DOHH2 (cell line): ENCODE measurements at regions not wholly inside any gene's neighbourhood (a gene's known extent, or its start where the extent isn't known, plus 50 kb on each side); places are given as distances from the start of the nearest gene placed in this dataset.

Experiments used
- H3F3A ChIP-seq: fragments of 200-600 bp; sonication (generic), shearing (Covaris generic); 2 replicates; pipeline ENCODE4 v1.6.0; 2016; ENCODE audit warnings: antibody characterized with exemption, mild to moderate bottlenecking; ENCODE audit not compliant: control insufficient read depth, insufficient read depth
- H3K27ac ChIP-seq: fragments of 200-600 bp; sonication (generic); 2 replicates; pipeline ENCODE4 v1.5.1; 2014; ENCODE audit warnings: low read depth, mild to moderate bottlenecking, low read length, moderate library complexity
- H3K27me3 ChIP-seq: fragments of 200-600 bp; sonication (generic); 2 replicates; pipeline ENCODE4 v1.6.1; 2014; ENCODE audit warnings: mild to moderate bottlenecking, low read length, mixed read lengths; ENCODE audit not compliant: control insufficient read depth
- H3K36me3 ChIP-seq: fragments of 200-600 bp; sonication (generic); 2 replicates; pipeline ENCODE4 v1.6.1; 2014; ENCODE audit warnings: mild to moderate bottlenecking, low read length, moderate library complexity, mixed read lengths; ENCODE audit not compliant: control insufficient read depth
- H3K4me1 ChIP-seq: fragments of 200-600 bp; sonication (generic); 2 replicates; pipeline ENCODE4 v1.6.1; 2014; ENCODE audit warnings: mild to moderate bottlenecking, low read length, mixed read lengths; ENCODE audit not compliant: control insufficient read depth
- H3K4me2 ChIP-seq: fragments of 200-600 bp; sonication (generic); 2 replicates; pipeline ENCODE4 v1.6.0; 2014; ENCODE audit warnings: mild to moderate bottlenecking, low read length, moderate library complexity
- H3K4me3 ChIP-seq: fragments of 200-600 bp; sonication (generic); 2 replicates; pipeline ENCODE4 v1.5.1; 2014; ENCODE audit warnings: mild to moderate bottlenecking, low read length, mixed read lengths
- H3K79me2 ChIP-seq: fragments of 200-600 bp; sonication (generic); 2 replicates; pipeline ENCODE4 v1.6.1; 2014; ENCODE audit warnings: mild to moderate bottlenecking, low read length, mixed read lengths; ENCODE audit not compliant: control insufficient read depth
- H3K9me2 ChIP-seq: fragments of 200-600 bp; sonication (generic); replicated peaks from 2 replicates; pipeline ENCODE4 v1.6.1; 2014; ENCODE audit warnings: mild to moderate bottlenecking, low read length, mixed read lengths; ENCODE audit not compliant: control insufficient read depth
- H3K9me3 ChIP-seq: fragments of 200-600 bp; sonication (generic); 2 replicates; pipeline ENCODE4 v1.6.1; 2014; ENCODE audit warnings: antibody characterized with exemption, low read length, mixed read lengths; ENCODE audit not compliant: control insufficient read depth, insufficient read depth
- H4K20me1 ChIP-seq: fragments of 200-600 bp; sonication (generic); 2 replicates; pipeline ENCODE4 v1.6.0; 2014; ENCODE audit warnings: low read depth, mild to moderate bottlenecking, antibody characterized with exemption, low read length, moderate library complexity; ENCODE audit not compliant: control insufficient read depth, insufficient read depth
- CTCF ChIP-seq: fragments of 200-600 bp; sonication (generic); IDR thresholded peaks from one replicate; pipeline ENCODE4 v1.5.1; 2014; ENCODE audit warnings: antibody characterized with exemption, mild to moderate bottlenecking, low read depth, low read length; ENCODE audit not compliant: poor library complexity, severe bottlenecking
- EZH2phosphoT487 ChIP-seq: fragments of 200-600 bp; sonication (generic); IDR thresholded peaks from 2 replicates; pipeline ENCODE4 v1.6.1; 2017; ENCODE audit warnings: borderline replicate concordance, mild to moderate bottlenecking, antibody characterized with exemption, low read length, moderate library complexity, mixed read lengths

- no peak overlapping the region for H3K4me2 ChIP-seq
- H3F3A ChIP-seq, result no peaks in the 10 kb centered on the region
- no peaks in the 10 kb centered on the region for H3K36me3 ChIP-seq
- no peaks in the 10 kb centered on the region for H3K27me3 ChIP-seq
- no peaks in the 10 kb centered on the region for H3K9me3 ChIP-seq
- H3K4me3 ChIP-seq, result no peak overlapping the region
- H3K79me2 ChIP-seq, result no peaks in the 10 kb centered on the region
- H4K20me1 ChIP-seq, result no peaks in the 10 kb centered on the region
- no peak for TF ChIP-seq EZH2phosphoT487
- no peak overlapping the region for H3K27ac ChIP-seq
- H3K9me2 ChIP-seq, result no peaks in the 10 kb centered on the region
- no peaks in the 10 kb centered on the region for H3K4me1 ChIP-seq
These were observed 219.6 kb upstream of the POU1F1 start for GRCh38 chr3:87495938-87496337.

- no peak overlapping the region for H3K4me3 ChIP-seq
- H3K79me2 ChIP-seq, result no peaks in the 10 kb centered on the region
- no peak overlapping the region for H3K27ac ChIP-seq
- no peaks in the 10 kb centered on the region for H3K9me3 ChIP-seq
- no peaks in the 10 kb centered on the region for H3F3A ChIP-seq
- H3K36me3 ChIP-seq, result no peaks in the 10 kb centered on the region
- H3K9me2 ChIP-seq, result no peaks in the 10 kb centered on the region
- H3K4me1 ChIP-seq, result no peaks in the 10 kb centered on the region
- H4K20me1 ChIP-seq, result no peaks in the 10 kb centered on the region
- TF ChIP-seq CTCF (no peak), EZH2phosphoT487 (no peak)
- H3K27me3 ChIP-seq, result no peaks in the 10 kb centered on the region
- no peak overlapping the region for H3K4me2 ChIP-seq
These were observed 217.9 kb upstream of the POU1F1 start for GRCh38 chr3:87494264-87494663.

- Histone ChIP-seq H4K20me1 (no peaks in the 10 kb centered on the region), H3K36me3 (no peaks in the 10 kb centered on the region), H3K9me2 (no peaks in the 10 kb centered on the region), H3K4me2 (no peak overlapping the region), H3K27me3 (no peaks in the 10 kb centered on the region), H3K79me2 (no peaks in the 10 kb centered on the region), H3K27ac (no peak overlapping the region), H3K4me1 (no peaks in the 10 kb centered on the region), H3K9me3 (no peaks in the 10 kb centered on the region), H3K4me3 (no peak overlapping the region), H3F3A (no peaks in the 10 kb centered on the region)
- no peak for TF ChIP-seq CTCF
- no peak for TF ChIP-seq EZH2phosphoT487
These were observed 215.5 kb upstream of the POU1F1 start for GRCh38 chr3:87491843-87492242.

- Histone ChIP-seq H3K27ac (no peak overlapping the region), H3K4me1 (no peaks in the 10 kb centered on the region), H3K36me3 (no peaks in the 10 kb centered on the region), H3K4me3 (no peak overlapping the region), H3K79me2 (no peaks in the 10 kb centered on the region), H4K20me1 (no peaks in the 10 kb centered on the region), H3K4me2 (no peak overlapping the region), H3K27me3 (no peaks in the 10 kb centered on the region), H3F3A (no peaks in the 10 kb centered on the region), H3K9me3 (no peaks in the 10 kb centered on the region), H3K9me2 (no peaks in the 10 kb centered on the region)
- TF ChIP-seq EZH2phosphoT487 (no peak), CTCF (no peak)
These were observed 213.5 kb upstream of the POU1F1 start for GRCh38 chr3:87489892-87490291.
